Ureter (tissue), 1 donor: ENCODE measurements at regions not wholly inside any gene's neighbourhood (a gene's known extent, or its start where the extent isn't known, plus 50 kb on each side); places are given as distances from the start of the nearest gene placed in this dataset.
"Not testable (repeated sequence)": the region's sequence is repeated elsewhere in the genome, so short reads cannot be mapped to it uniquely, and the experiment has no call there.

Experiments
- DNase-seq: peaks from one replicate; pipeline ENCODE4 v3.0.0-alpha.2; 2020; ENCODE audit warnings: low spot score
- donor health status: DM: yes; HTN: yes; CAD: no.

DNA sequence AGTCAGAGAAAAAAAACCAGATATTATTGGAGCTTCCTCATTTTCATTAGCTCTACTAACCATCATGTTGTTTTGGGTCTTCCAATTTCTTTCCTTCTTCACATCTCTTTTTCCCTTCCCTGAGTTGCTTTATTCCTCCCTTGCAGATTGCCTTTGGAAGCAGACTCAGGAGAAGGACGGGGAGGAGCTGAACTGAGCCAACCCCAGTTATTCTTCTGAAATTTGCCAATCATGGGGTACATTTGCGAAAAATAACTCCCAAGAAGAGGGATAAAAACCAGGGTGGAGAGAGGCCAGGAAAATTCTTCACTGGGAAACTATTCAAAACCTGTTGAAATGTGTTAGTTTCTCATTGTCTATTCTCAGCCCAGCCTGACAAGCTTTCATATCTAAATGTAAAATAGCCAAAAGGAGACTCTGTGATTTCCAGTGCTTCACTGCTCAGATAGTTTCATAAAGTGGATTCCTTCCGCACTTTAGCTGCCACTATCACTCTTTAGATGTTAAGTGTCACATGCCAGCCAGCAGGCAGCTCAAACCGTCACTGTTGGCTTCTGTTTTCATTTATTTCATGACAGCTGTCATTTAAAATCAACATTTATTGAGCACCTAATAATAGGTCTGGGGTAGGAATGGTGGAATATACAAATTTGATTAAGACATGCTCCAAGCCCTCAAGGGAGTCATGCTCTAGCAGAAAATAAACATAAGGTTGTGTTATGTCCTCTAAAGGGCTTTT, 204.5 kb downstream of the SREK1 start:
- no peak for DNase-seq

DNA sequence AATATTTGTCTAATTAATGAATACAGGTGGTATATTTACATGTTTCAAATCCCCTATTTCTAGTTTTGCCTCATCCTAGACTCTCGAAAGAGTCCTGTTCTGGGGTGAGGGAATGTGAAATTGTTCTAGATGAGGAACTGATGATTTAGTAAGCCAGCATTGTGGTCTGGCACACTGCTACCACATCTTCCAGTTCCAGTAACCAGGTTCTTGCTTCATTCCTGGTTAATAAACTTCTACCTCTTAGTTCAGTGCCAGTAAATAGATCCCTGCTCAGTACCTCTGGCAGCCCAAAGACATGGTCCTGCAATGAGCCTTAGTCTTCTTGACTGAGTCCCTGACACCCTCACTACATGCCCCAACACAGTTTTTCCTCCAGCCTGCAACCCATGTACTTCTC, 207.7 kb downstream of the SREK1 start:
- no peak for DNase-seq

DNA sequence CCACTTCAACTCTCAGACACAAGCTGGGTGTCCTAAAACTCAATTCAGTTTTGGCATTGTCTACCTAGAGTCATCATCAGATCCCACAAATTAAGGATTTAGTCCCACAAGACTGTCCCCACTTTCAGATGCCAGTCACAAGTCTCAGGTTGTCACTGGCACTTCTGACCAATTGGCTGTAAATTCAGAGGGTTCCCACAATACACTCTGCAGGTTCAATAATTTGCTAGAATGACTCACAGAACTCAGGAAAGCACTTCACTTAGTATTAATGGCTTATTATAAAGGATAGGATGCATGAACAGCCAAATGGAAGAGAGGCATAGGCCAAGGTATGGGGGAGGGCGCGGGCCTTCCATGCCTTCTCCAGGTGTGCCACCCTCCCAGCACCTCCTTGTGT, 209.1 kb downstream of the SREK1 start:
- DNase-seq, result no peak

DNA sequence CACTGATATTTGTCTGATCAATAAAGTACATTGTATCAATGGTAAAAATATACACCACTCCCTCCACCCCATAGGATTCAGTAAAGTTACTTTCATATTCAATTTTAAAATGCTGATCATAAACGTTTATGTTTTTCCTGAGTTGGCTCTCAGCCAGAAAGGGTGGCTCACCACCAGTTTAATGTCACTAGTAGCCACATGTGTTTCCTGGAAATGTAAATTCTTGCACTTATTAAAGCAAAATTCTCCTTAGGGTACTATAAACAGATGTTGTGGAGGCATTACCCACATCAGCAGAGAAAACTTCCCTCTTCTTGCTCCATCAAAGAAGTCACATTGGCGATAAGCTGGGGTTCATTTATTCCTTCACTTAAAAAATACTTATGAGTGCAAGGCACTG, 210.3 kb downstream of the SREK1 start:
- no peak for DNase-seq

DNA sequence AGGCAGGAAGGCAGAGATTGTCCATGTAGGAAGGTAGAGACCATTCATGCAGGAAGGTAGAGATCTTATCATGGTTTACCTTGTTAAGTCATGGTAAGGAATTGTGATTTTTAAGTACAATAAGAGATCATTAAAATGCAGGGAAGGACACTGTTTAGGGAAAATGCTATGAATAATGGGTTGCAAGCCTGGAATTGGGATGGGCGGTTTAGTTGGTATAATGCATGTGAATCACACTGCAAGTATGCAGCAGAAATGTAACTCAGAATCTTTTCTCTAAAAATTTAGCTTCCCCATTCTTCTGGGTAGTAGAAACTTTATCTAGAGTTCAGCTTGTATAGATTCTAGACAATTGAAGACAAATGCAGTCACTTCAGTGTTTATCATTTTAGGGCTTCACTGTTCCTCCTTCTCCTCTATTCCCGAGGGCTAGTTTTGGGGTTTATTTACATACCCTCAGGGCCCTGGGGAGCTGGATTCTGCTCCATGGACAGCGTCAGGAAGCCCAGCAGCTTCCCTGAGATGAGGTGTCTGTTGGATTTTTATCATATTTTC, 212.0 kb downstream of the SREK1 start:
- DNase-seq, result no peak

DNA sequence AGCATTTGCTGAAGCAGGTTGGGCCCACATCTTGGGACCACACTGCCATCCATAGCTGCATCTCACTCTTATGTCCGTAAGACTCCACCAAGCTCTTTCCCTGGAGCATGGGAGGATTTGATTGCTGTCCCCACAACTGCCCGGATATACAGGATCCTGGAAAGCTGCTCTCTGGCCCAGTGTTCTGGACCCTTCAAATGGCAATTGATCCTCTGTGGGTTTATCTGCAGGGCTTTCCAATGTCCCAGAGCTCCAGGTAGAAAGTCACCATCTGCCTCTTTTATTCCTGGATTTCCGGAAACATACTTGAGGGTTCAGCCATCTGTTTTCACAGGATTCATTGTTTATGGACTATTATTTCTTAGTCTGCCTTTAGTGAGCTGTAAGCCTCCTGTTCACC, 214.6 kb downstream of the SREK1 start:
- DNase-seq, result no peak

DNA sequence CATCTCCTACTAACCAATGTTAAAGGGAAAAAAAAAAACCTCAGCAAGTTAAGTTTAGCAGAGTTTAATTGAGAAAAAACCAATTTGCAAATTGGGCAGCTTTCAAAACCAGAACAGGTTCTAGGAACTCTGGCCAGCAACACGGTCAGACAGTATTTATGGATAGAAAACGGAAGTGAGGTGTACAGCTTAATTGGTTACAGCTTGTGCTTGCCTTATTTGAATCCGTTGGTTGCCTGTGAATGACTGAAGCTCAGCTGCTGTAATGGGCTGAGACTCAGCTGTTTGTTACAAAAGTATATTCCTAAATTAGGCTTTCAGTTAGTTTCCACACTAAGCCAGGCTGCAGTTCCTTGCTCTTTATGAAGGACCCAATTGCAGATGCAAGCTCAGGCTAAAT, 217.0 kb downstream of the SREK1 start:
- no peak for DNase-seq

DNA sequence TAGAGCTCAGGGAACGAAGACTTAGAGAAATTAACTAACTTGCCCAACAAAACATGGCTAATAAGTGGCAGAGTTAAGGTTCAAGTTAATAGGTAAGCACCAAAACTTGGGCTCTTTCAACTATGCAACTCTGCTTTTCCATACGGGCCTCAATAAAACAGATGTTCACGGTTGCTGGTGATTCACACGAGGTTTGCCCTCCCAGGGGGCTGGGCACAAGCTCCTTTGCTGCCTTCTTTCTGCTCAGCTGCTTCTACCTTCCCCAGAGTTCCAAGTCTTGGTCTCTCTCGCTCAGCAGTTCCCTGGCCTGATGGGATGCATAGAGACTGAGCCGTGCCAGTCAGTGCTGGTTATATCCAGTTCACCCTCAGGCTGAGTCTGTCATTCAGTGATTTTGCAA, 217.9 kb downstream of the SREK1 start:
- DNase-seq, result no peak

DNA sequence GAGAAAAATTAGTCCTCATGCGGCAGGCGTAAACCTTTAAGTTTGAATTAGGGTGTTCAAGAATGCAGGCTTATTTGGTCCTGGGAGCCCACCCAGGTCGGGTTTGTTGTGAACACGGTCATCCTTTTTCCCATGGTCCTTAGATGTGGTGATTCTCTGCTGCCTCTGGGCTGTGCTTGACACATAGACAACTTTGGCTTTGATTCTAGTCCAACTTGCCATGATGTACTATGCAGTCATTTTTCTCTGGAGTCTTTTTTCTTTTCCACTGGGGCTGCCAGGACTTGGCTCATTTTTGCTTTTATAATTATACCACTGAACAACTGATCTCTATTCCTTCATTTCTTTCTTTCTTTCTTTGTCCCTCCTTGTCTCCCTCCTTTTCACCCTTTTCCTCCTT, 218.6 kb downstream of the SREK1 start:
- no peak for DNase-seq

DNA sequence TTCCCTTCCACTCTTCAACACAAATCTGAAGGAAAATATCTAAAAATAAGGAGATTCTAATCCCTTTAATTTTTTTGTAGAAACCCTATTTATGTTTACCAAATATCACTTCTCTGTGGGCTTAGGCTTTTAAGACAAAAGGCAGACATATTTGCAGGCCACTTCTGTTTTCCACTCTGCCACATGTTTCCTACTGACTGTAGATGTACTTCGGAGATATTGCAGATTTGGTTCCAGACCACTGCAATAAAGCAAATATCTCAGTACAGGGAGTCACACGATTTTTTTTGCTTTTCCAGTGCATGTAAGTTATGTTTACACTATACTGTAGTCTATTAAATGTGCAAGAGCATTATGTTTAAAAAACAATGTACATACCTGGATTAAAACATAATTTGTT, 219.0 kb downstream of the SREK1 start:
- DNase-seq, result no peak

DNA sequence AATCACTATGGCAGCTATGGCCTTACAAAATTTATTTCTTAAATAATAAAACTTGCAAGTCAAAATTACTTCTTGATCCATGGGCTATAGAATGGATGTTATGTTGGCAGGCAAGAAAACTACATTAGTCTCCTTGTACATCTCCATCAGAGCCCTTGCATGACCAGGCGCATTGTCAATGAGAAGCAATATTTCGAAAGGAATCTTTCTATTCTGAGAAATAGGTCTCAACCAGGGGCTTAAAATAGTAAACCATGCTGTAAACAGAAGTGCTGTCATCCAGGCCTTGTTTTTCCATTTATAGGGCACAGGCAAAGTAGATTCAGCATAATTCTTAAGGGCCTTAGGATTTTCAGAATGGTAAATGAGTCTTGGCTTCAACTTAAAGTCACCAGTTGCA, 220.1 kb downstream of the SREK1 start:
- DNase-seq, result no peak

DNA sequence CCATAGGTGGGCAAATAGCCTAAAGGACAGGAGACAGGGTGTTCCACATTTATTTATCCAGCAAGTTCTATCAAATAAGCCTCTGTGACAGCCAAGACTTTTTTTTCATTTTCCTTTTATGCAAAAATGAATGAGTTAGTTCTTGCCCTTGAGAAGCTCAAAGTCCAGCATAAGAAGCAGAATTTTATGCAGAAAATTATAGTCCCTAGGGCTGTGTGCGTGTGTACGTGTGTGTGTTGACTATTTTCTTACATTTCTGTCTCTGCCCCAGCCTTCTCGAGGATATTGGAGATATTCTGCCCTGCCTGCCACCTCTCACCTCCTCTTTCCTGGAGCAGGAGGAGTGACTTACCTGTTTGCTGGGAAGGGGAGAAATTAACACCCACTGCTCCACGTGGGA, 221.9 kb downstream of the SREK1 start:
- DNase-seq, result no peak

DNA sequence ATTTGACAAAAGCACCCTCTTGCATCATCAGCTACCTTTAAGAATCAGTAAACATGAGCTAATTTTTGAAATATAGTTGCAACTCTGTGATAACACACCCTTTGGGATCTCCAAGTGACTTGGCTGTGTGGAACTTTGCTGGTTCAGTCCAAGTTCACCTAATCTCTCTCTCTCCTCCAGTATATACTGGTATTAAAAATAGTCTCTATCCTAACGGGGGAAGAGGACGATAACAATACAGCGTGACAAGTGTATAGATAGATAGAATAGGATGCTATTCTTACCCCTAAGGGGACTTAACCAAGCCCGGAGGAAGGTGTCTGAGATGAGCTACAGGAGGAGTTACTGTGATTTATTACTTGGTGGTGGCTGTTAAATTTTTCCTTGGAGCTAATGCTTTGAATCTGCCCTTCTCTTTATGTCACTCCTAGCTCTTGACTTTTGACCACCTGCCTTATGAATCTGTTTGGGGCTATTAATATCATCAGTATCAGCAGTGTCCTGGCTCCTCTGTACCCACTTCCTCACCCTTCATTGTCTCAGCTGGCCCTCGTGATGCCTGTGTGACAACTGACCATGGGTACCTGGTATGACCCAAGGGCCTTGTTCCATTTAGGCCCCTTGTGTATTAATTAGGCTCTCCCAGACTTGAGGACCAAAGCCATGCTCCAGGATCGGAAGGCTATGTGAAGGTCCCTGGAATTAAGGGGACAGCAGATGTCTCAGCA, 223.9 kb downstream of the SREK1 start:
- DNase-seq, result no peak

DNA sequence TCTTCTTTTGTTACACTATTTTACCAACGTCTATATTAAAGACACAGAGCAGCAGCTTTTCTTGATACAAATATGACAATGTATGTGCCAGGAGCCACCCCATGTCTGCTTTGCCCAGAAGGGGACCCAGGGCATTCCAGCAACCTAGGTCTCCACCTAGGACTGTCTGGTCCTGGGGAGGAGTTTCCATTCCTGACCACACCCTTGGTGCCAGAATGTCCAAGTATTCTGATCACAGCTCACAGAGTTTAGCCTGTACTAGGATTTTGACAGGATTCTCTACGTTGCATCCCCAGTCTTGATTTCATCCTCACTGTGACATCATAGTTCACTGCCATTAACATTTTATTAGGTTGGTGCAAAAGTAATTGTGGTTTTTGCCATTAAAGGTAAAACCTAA, 224.7 kb downstream of the SREK1 start:
- DNase-seq, result no peak

DNA sequence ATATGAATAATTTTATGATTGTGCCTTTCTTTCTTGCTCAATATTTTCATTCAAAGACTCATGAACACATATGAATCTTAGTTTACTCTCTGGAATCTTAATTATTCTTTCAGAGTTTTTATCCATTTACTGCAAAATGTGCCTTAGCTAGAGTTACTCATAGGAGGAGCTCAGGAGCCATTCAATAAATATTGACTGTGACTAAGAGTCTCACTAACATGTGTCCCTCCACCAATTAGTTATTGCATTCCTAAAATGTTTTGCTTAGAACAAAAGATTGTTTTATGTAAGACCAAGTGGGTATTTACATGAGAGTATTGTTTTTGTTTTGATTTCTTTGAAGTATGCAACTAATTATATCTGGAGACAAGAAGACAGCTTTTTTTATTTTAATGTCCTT, 218.4 kb upstream of the MAST4 start:
- DNase-seq, result no peak

DNA sequence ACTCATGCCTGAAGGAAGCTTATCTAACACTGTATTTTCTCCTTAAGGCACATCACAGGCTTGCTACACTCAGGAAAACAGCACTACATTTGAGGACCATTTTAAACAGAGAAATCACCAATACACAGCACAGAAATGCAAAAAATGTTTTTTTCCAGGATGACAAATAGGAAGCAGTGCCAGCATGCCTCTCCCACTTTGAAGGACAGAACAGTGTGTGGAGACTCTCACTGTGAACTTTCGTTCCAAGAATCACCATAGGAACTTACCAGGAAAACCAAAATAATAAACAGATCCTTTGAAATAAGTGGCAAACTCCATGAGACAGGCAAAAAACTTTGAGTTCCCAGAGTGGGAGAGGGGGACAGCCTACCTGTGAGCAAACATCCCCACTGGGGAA, 217.8 kb upstream of the MAST4 start:
- no peak for DNase-seq

DNA sequence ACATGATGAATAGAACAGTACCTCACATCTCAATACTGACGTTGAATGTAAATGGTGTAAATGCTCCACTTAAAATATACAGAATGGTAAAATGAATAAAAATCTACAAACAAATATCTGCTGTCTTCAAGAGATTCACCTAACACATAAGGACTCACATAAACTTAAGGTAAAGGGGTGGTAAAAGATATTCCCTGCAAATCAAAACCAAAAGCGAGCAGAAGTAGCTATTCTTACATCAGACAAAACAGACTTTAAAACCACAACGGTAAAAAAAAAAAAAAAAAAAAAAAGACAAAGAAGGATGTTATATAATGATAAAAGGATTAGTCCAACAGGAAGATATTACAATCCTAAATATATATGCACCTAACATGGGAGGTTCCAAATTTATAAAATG, 214.0 kb upstream of the MAST4 start:
- DNase-seq, result no peak

DNA sequence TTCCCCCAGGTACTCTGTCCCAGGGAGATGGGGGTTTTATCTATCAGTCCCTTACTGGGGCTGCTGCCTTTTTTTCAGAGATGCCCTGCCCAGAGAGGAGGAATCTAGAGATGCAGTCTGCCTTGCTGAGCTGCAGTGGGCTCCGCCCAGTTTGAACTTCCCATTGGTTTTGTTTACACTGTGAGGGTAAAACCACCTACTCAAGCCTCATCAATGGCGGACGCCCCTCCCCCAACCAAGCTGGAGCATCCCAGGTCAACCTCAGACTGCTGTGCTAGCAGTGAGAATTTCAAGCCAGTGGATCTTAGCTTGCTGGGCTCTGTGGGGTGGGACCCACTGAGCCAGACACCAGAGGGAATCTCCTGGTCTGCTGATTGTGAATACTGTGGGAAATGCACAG, 191.0 kb upstream of the MAST4 start:
- DNase-seq, result not testable (repeated sequence)

DNA sequence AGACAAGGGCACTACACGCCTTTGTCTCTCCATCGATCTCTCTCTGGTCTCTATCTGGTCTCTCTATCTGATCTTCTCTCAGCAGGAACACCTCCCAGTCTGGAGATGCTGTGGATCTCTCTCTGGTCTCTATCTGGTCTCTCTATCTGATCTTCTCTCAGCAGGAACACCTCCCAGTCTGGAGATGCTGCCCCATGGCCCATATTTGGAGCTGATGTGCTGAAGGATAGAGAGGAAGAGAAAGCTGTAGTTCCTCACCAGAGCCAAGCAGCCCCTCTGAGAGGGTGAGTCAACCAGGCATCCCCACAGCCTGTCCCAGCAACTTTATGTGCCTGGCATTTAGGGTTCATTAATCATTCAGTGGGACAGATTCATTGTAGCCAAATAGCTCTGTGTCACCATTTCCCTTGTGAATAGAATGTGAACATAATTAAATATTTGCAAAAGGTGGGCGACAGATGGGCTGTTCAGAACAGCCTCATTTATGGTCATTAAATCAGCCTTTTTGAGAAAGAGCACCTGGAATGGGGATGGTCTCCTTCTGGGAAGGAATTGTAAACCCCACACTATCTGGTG, 189.3 kb upstream of the MAST4 start:
- DNase-seq, result no peak

DNA sequence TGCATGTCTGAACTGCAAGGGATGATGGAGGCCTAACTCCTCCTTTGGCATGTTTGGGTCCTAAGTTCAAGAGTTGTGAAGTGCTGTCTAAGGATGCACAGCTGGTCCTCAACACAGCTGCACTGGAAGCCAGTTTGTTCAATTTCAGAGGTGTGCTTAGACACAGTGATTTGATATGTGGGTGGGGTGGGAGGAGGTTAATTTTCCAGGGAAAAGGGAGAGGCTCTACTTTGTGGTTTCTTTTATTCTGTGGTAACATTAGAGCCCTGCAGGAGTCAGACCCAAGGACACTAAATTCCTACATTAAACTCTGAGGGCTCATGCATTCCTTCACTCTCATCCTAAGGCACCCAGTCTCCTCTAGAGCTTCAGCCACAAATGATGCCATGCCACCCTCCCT, 188.4 kb upstream of the MAST4 start:
- no peak for DNase-seq

DNA sequence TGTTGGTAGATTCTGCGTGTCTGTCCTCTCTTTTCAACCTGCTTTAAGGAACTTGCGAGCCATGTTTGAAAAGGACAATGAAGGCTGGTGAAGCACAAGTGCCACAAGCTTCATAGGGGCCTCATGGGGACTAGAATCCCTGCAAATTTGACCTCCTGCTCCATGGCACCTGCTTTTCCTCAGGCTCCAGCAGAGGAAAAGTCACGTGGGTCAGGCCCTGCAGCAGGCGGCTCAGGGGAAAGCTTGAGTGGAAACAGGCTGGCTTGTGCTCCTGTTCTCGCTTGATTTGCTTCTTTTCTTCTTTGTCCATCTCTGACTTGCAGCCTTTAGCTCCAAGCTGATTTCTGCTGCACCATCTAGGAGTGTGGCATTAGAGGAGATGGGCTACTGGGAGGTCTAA, 187.6 kb upstream of the MAST4 start:
- DNase-seq, result no peak

DNA sequence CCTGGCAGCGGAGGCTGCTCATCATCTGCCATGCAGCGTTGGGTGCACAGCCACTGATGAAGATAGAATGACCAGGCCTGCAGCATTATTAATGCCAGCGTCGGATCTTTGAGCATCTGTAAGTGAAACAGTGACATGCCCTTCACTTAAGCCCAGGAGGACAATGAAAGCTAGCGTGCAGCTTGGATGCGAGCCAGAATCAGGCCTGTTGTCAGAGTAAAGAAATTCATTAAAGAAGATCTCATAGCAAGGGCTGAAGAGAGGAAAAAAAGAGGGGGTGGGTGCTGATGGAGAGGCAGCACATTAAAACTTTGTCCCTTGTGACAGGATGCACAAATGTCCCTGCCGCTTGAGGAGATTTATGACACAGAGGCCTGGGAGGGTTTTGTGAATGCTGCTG, 186.1 kb upstream of the MAST4 start:
- no peak for DNase-seq

DNA sequence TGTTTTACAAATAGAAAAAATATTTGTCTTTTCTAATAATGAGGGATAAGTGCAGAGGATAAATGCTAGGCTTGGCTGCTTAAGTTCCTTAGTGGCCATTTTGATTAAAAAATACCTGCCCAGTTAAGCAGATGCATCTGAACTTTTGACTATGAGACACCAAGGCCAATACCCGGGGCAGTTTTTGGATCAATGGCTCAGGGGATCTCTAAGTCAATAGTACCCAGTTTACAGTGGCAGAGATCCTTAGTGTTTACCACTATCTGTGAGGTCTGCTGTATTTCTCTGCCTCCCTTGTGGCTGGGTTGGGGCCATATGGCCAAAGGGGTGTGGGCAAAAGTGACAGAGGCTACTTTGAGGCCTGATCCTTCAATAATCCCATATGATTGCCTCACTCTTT, 184.5 kb upstream of the MAST4 start:
- DNase-seq, result no peak
